ENCODE measurements at regions not wholly inside any gene's neighbourhood (a gene's known extent, or its start where the extent isn't known, plus 50 kb on each side); places are given as distances from the start of the nearest gene placed in this dataset.

GRCh38 chr5:33174383-33174782 is 266.4 kb upstream of the TARS1 start:
- no peak for TF ChIP-seq EZH2 (optimal IDR thresholded peaks at IDR 0.05; ENCODE audit: low read depth, low read length)
- no peak for TF ChIP-seq CTCF (IDR thresholded peaks at IDR 0.05; ENCODE audit: low read length)
